ENCODE measurements at regions not wholly inside any gene's neighbourhood (a gene's known extent, or its start where the extent isn't known, plus 50 kb on each side); places are given as distances from the start of the nearest gene placed in this dataset.

- ATAC-seq: no peak
- no peak for TF ChIP-seq CTCF (IDR thresholded peaks at IDR 0.05)
- intact Hi-C loops (cut with DNase I): no loop called here
- H3K27ac ChIP-seq: no peak overlapping the region
- H3K4me3 ChIP-seq: no peak overlapping the region
- H3K36me3 ChIP-seq: no peaks in the 10 kb centered on the region
- no peaks in the 10 kb centered on the region for H3K9me3 ChIP-seq
- no peaks in the 10 kb centered on the region for H3K27me3 ChIP-seq
- no peak for DNase-seq
- H3K4me1 ChIP-seq: no peaks in the 10 kb centered on the region
Measured at GRCh38 chr13:79034341-79034740, 371.7 kb downstream of the RBM26 start.

- Histone ChIP-seq H3K27me3 (no peaks in the 10 kb centered on the region), H3K9me3 (no peaks in the 10 kb centered on the region), H3K27ac (no peak overlapping the region), H3K36me3 (no peaks in the 10 kb centered on the region), H3K4me1 (no peaks in the 10 kb centered on the region), H3K4me3 (no peak overlapping the region)
- intact Hi-C loops (cut with DNase I): no loop called here
- TF ChIP-seq CTCF (IDR thresholded peaks at IDR 0.05): no peak
- DNase-seq: no peak
- no peak for ATAC-seq
Measured at GRCh38 chr13:79030513-79030912, 371.6 kb upstream of the OBI1 start.

DNA sequence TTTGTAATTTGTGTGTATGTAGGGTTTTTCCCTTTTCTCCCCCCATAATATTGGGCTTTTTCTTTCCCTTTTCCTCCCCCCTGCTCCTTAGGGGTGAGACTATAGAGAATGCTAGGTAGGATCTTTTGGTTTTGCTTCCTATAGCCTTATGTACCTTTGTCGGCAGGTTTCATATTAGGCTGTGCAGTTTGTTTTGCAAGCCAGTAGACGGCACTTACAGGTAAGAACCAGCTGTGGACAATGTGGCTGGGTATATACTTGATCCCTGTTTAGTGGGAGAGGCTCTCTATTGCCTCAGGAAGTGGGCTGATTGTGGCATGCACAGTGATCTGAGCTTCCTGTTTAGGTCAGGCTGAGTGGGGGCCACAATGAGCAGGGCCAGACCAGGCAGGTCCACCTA is 359.2 kb upstream of the OBI1 start:
- ATAC-seq (no peak), DNase-seq (no peak)
- H3K4me3 ChIP-seq: no peak overlapping the region
- H3K4me1 ChIP-seq: no peaks in the 10 kb centered on the region
- peaks cover 0 to 44% of the 10 kb centered on the region in 2 donors for H3K9me3 ChIP-seq
- H3K27me3 ChIP-seq: no peaks in the 10 kb centered on the region
- no peak for TF ChIP-seq CTCF (IDR thresholded peaks at IDR 0.05)
- no peaks in the 10 kb centered on the region for H3K36me3 ChIP-seq
- intact Hi-C loops (cut with DNase I): no loop called here
- no peak overlapping the region for H3K27ac ChIP-seq

DNA sequence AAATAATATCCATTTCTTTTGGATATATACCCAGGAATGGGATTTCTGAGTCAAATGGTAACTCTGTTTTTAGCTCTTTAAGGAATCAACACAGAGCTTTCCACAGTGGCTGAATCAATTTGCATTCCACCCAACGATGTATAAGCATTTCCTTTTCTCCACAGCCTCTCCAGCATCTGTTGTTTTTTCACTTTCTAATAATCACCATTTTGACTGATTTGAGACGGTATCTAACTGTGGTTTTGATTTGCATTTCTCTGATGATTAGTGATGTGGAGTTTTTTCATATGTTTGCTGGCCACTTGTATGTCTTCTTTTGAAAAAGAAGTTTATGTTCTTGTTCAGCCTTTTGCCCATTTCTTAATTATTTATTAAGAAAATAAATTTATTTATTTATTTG is 352.2 kb upstream of the OBI1 start:
- Histone ChIP-seq H3K27me3 (no peaks in the 10 kb centered on the region), H3K36me3 (no peaks in the 10 kb centered on the region), H3K27ac (no peak overlapping the region), H3K4me1 (no peaks in the 10 kb centered on the region), H3K4me3 (no peak overlapping the region), H3K9me3 (peaks cover 0 to 14% of the 10 kb centered on the region in 2 donors)
- intact Hi-C loops (cut with DNase I): no loop called here
- DNase-seq: no peak
- no peak for TF ChIP-seq CTCF (IDR thresholded peaks at IDR 0.05)
- ATAC-seq: no peak

- intact Hi-C loops (cut with DNase I): no loop called here
- ATAC-seq: no peak
- Histone ChIP-seq H3K36me3 (no peaks in the 10 kb centered on the region), H3K27ac (no peak overlapping the region), H3K27me3 (no peaks in the 10 kb centered on the region), H3K4me1 (no peaks in the 10 kb centered on the region), H3K9me3 (no peaks in the 10 kb centered on the region), H3K4me3 (no peak overlapping the region)
- TF ChIP-seq CTCF (IDR thresholded peaks at IDR 0.05): no peak
- DNase-seq: no peak
Measured at GRCh38 chr13:79003989-79004898, 345.3 kb upstream of the OBI1 start.
